RWPE1 (cell line): ENCODE measurements at regions not wholly inside any gene's neighbourhood (a gene's known extent, or its start where the extent isn't known, plus 50 kb on each side); places are given as distances from the start of the nearest gene placed in this dataset.
A peak's percentile ranks its signal among the peaks of the same experiment; 100 is the strongest.

Experiments
- CTCF ChIA-PET: fragments of 350-600 bp; sonication (Branson Sonifier 250); formaldehyde crosslinking; extraction: SDS; loops from one replicate; lab custom pipeline; 2021; lab: Yijun Ruan, JAX
- POLR2A ChIA-PET: fragments of 400-600 bp; formaldehyde crosslinking; extraction: SDS; loops from one replicate; lab custom pipeline; 2020; ENCODE audit warnings: antibody characterized with exemption; ENCODE audit not compliant: low non-redundant PET; lab: Yijun Ruan, JAX
- DNase-seq: peaks from one replicate; pipeline ENCODE4 v3.0.0; 2012; ENCODE audit warnings: low spot score
- H3K27ac ChIP-seq: fragments of 450-650 bp; 2 replicates; pipeline ENCODE4 v1.5.1; 2017
- TF ChIP-seq, protein P1 (sequence below): fragments of 450-650 bp; conservative IDR thresholded peaks from 2 replicates; pipeline ENCODE4 v1.5.1; 2017; ENCODE audit warnings: low read depth, mild to moderate bottlenecking

DNA sequence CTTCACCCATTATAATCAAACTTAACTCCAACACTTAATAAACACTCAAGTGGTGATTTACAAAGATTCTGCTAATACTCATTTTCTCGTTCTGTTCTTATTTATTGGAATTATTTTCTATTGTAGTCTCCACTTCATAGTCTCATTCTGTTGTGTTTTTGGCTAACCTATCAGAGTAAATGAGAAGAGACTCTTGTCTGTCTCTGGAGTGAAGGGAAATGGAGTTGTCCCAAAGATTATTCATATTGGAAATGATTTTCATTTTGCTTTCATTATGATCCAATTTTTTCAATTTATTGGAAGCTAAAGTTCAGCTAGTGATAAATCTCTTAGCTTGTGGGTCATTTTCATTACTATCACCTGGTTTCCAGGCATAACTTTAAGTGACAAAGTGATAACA lies 454.9 kb upstream of the JAG1 start:
- no peak overlapping the region for H3K27ac ChIP-seq
- TF ChIP-seq, protein P1, sequence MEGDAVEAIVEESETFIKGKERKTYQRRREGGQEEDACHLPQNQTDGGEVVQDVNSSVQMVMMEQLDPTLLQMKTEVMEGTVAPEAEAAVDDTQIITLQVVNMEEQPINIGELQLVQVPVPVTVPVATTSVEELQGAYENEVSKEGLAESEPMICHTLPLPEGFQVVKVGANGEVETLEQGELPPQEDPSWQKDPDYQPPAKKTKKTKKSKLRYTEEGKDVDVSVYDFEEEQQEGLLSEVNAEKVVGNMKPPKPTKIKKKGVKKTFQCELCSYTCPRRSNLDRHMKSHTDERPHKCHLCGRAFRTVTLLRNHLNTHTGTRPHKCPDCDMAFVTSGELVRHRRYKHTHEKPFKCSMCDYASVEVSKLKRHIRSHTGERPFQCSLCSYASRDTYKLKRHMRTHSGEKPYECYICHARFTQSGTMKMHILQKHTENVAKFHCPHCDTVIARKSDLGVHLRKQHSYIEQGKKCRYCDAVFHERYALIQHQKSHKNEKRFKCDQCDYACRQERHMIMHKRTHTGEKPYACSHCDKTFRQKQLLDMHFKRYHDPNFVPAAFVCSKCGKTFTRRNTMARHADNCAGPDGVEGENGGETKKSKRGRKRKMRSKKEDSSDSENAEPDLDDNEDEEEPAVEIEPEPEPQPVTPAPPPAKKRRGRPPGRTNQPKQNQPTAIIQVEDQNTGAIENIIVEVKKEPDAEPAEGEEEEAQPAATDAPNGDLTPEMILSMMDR, result no peak
- CTCF ChIA-PET, result no interaction called here
- POLR2A ChIA-PET, result no interaction called here
- DNase-seq, result no peak

DNA sequence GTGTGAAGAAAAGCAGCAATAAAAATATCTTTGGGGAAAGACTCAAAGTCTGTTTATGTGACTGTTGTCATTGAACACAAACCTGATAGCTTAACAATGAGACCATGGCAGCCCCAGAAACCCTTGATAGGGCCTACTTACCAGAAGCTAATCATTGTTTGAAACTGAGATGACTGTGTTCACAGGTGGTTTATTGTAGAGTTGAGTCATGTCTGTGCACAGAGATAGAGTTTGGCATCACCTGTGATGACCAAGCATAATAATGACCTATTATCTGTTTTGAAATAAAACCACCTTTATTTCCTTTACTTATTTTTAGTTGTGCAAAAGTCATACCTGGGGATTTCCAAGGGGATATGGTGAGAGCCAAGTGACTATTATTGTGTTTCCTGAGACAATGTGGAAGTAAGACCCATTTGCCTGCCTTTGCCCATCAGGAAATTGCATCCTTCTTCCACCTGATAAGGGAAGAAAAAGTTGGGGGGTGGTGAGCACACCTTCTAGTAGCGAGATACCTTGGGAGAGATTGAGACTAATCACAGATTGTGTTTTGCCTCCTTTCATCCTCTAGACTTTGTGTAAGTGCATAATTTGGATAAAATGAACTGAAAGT lies 456.9 kb upstream of the JAG1 start:
- TF ChIP-seq, protein P1, result no peak
- no peak overlapping the region for H3K27ac ChIP-seq
- ChIA-PET CTCF (interaction anchor here (0.8 kb wide), 1 partner anchor 398 kb away, joined by 3 read pairs; no protein-coding TSS in a partner anchor), POLR2A (no interaction called here)
- peak; percentile 13 for DNase-seq

DNA sequence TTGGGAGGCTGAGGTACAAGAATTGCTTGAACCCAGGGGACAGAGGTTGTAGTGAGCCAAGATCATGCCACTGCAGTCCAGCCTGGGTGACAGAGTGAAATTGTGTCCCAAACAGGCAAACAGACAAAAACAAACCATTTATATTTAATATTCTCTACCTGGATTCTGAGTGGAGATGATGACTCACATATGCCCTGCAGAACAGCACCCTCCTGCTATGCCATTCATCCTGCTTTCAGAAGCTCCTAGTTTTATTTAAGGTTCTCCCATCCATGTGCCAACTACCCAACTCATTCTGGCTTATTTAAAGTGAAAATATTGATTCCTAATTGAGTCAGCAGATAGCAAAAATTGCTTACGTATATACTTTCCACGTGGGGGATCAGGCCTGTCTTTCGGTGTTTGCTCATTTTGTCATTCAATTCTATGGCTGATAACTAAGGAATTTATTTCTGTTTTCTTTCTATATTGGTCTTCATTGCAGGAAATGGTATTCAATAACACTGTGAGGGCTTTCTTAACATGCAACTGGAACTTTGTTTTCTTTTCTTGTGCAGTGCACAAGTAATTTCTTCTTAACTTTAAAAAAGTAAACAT lies 459.1 kb upstream of the JAG1 start:
- ChIA-PET CTCF (interaction anchor here (1.2 kb wide), 1 partner anchor 12 kb away, joined by 5 read pairs; no protein-coding TSS in a partner anchor), POLR2A (no interaction called here)
- no peak overlapping the region for H3K27ac ChIP-seq
- DNase-seq, result no peak
- TF ChIP-seq, protein P1, result no peak

DNA sequence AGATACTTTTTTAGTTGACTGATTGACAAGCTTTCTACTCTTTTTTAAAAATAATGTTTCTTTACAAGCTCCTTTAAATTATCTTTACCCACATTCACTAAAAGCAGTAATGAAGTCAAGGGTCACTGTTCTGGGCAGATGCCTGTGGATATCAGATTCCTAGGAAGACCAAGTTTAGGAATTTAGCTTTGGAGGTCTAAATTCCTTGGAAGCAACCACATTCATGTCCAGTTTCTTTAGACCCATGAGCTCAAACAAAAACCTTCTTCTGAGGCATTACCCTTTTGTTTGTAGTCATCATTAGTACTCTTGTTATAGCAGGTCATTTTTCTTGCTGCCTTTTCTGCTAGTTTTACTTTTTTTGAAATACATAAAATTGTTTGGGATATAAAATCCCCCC lies 462.9 kb upstream of the JAG1 start:
- TF ChIP-seq, protein P1, result no peak
- H3K27ac ChIP-seq, result no peak overlapping the region
- DNase-seq, result no peak

DNA sequence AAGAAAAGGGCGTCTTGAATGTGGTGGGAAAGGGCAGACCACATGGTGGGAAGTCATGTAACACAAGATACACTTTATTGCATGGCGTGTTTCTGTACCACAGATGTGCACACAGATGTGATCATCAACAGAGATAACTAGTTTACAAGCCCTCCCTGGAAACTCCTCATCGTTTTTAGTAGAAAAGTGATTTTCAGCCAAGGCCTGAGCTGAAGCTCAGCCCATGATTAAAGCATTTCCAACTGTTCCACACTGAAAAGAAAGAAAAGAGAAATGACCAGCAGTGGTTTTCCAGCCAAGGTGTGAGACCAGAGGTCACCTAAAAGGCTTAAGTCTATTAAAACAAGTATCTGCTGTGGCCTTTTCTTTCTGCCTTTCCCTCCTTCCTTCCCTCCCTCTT lies 463.9 kb upstream of the JAG1 start:
- TF ChIP-seq, protein P1, result no peak
- CTCF ChIA-PET, result no interaction called here
- DNase-seq, result no peak
- H3K27ac ChIP-seq, result no peak overlapping the region
- POLR2A ChIA-PET, result no interaction called here

More for the DNA sequence above, 462.9 kb upstream of the JAG1 start:
- CTCF ChIA-PET, result interaction anchor here (0.6 kb wide), 1 partner anchor 10 kb away, joined by 4 read pairs; no protein-coding TSS in a partner anchor
- POLR2A ChIA-PET, result interaction anchor here (0.6 kb wide), 1 partner anchor 418 kb away, joined by 3 read pairs; no protein-coding TSS in a partner anchor

DNA sequence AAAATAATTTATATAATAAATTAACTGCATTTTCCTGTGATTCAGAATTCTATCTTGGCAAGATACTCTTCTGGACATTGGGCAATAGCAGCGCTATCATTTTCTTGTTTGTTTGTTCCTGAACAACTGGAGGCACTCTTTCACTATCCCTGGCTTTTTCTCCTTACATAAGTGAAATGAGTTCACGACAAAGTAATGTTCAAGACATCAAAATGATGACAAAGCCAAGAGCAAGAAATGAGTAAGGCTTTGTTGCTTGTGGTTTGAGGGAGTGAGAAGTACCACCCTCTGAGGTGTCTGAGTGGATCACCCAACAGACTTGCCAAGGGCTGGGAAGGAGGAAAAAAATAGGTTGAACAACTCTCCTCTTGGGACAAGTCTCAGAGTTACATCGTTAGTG lies 466.6 kb upstream of the JAG1 start:
- peak; percentile 63 for DNase-seq
- TF ChIP-seq, protein P1, result no peak
- CTCF ChIA-PET, result interaction anchor here (1.1 kb wide), 1 partner anchor 466 kb away, joined by 3 read pairs; the partner anchor contains the start of gene JAG1
- POLR2A ChIA-PET, result no interaction called here
- H3K27ac ChIP-seq, result no peak overlapping the region
